ENCODE measurements at regions not wholly inside any gene's neighbourhood (a gene's known extent, or its start where the extent isn't known, plus 50 kb on each side); places are given as distances from the start of the nearest gene placed in this dataset.

DNA sequence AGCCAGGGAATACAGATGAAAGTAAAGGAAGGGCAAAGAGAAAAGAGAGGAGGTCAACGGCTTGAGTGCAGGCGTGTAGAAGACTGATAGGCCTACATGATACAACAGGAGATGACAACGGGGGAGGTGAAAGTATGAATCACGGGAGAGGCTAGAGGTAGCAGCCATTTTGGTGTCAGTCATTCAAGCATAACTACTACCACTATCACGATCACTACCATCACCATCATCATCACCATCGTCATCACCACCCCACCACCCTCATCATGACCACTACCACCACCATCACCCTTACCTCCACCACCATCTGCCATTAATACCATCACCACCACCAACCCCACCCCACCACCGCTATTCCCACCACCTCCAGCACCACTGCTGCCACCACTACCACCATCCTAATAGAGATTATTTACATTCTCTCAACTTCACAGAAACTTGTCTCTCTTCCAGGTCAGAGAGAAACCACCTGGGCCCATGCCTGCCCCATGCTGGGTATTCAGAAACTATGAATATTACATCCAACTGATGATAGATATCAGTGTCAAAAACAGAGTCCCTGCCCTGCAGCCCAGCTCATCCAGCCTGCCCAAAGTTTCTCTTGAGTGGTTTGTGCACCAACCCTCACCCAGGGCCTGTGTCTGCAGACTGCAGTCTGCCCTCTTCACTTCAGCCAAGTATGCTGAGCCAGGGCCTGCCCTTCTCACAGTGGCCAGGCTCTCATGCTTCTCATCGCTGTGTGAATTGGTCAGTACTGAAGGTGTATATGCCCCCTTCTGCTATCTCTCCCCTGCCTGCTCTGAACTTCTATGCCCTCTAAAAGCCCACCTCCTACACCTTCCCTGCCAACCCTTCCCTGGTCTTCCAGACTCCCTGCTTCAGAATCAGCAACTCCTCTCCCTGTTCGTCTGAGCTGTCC lies 215.6 kb upstream of the TLE3 start:
- no peak for DNase-seq
- no peak overlapping the region for H3K27ac Mint-ChIP-seq (ENCODE audit: unreplicated experiment)

DNA sequence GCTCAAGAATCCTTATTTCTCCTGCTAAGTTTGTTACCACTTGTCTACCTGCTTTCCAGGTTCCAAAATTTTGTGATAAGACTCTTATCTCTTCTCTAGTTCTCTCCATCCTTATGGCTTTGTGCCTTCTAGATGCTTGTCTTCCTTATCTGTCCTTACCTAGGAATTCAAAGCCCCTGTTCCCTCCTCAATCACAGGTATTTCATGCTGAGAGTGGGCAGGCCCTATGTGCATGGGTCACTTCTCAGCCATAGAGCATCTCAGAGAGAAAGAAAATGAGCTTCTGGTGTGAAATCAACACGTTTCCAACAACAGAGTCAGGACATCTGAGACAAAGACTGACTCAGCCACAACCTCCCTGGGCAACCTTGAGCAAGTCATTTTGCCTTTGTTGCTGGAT lies 214.1 kb upstream of the TLE3 start:
- H3K9me3 Mint-ChIP-seq (ENCODE audit: unreplicated experiment), result no peaks in the 10 kb centered on the region
- no peak overlapping the region for H3K4me3 Mint-ChIP-seq (ENCODE audit: unreplicated experiment)
- H3K27me3 Mint-ChIP-seq (ENCODE audit: unreplicated experiment), result peaks cover 3% of the 10 kb centered on the region
- peaks cover 3% of the 10 kb centered on the region for H3K4me1 Mint-ChIP-seq (ENCODE audit: low read depth, unreplicated experiment)
- TF ChIP-seq, protein P1, sequence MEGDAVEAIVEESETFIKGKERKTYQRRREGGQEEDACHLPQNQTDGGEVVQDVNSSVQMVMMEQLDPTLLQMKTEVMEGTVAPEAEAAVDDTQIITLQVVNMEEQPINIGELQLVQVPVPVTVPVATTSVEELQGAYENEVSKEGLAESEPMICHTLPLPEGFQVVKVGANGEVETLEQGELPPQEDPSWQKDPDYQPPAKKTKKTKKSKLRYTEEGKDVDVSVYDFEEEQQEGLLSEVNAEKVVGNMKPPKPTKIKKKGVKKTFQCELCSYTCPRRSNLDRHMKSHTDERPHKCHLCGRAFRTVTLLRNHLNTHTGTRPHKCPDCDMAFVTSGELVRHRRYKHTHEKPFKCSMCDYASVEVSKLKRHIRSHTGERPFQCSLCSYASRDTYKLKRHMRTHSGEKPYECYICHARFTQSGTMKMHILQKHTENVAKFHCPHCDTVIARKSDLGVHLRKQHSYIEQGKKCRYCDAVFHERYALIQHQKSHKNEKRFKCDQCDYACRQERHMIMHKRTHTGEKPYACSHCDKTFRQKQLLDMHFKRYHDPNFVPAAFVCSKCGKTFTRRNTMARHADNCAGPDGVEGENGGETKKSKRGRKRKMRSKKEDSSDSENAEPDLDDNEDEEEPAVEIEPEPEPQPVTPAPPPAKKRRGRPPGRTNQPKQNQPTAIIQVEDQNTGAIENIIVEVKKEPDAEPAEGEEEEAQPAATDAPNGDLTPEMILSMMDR (IDR thresholded peaks at IDR 0.05; ENCODE audit: partially characterized antibody, unreplicated experiment), result no peak
- no peak for DNase-seq
- no peaks in the 10 kb centered on the region for H3K36me3 Mint-ChIP-seq (ENCODE audit: unreplicated experiment)
- no peak overlapping the region for H3K27ac Mint-ChIP-seq (ENCODE audit: unreplicated experiment)

More for the DNA sequence above, 215.6 kb upstream of the TLE3 start:
- Mint-ChIP-seq H3K4me3 (ENCODE audit: unreplicated experiment) (no peak overlapping the region), H3K9me3 (ENCODE audit: unreplicated experiment) (no peaks in the 10 kb centered on the region), H3K27me3 (ENCODE audit: unreplicated experiment) (peaks cover 2% of the 10 kb centered on the region), H3K4me1 (ENCODE audit: low read depth, unreplicated experiment) (peaks cover 3% of the 10 kb centered on the region), H3K36me3 (ENCODE audit: unreplicated experiment) (no peaks in the 10 kb centered on the region)
- TF ChIP-seq, protein P1 (IDR thresholded peaks at IDR 0.05; ENCODE audit: partially characterized antibody, unreplicated experiment), result no peak

DNA sequence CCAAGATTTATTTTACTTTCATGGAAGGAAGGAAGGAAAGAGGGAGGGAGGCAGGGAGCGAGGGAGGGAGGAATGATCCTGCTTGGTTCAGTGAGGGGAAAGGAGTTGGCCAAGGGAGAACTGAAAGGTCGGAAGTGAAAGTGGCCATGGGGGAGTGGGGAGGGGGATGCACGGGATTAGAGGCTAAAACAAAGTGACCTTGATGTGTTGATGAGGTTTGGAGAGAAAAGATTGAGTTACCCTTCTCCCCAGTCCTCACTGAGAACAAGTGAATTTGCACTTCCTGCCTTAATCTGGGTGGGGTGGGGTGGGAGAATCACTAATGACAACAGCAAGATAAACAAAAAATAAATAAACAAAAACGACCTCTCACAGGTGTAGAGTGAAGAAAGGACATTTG lies 212.0 kb upstream of the TLE3 start:
- no peak for DNase-seq
- no peaks in the 10 kb centered on the region for H3K9me3 Mint-ChIP-seq (ENCODE audit: unreplicated experiment)

DNA sequence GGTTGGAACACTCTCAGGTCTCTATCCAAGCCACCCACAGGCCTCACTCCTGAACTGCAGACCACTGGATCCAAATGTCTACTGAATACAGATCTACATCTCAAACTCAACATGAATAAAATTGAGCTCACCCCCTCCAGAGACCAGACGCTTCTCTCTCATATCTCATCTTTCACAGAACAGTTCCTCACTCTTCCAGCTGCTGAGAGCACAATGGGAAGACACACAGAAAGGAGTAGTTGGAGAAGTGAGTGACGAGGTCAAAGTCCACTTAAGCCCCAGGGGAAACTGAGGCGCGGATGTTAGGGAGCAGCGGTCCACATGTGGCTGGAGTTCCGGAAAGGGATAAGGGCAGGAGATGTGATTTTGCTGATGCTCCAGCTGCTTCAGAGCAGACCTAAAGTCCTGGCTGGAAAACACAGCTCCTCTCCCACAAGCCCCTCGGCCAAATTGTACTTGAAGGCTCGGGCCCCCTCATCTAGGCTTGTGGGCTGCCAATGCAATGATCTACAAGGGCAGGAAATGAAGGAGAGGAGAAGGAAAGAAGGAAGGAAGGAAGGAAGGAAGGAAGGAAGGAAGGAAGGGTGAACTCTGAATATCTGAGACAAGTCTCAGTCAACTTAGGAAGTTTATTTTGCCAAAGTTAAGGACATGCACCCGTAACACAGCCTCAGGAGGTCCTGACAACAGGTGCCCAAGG lies 211.2 kb upstream of the TLE3 start:
- Mint-ChIP-seq H3K36me3 (ENCODE audit: unreplicated experiment) (no peaks in the 10 kb centered on the region), H3K9me3 (ENCODE audit: unreplicated experiment) (no peaks in the 10 kb centered on the region), H3K4me1 (ENCODE audit: low read depth, unreplicated experiment) (no peaks in the 10 kb centered on the region), H3K27me3 (ENCODE audit: unreplicated experiment) (peaks cover 2% of the 10 kb centered on the region), H3K4me3 (ENCODE audit: unreplicated experiment) (no peak overlapping the region), H3K27ac (ENCODE audit: unreplicated experiment) (no peak overlapping the region)
- TF ChIP-seq, protein P1 (IDR thresholded peaks at IDR 0.05; ENCODE audit: partially characterized antibody, unreplicated experiment), result no peak
- no peak for DNase-seq

More for the DNA sequence above, 212.0 kb upstream of the TLE3 start:
- no peaks in the 10 kb centered on the region for H3K4me1 Mint-ChIP-seq (ENCODE audit: low read depth, unreplicated experiment)
- TF ChIP-seq, protein P1 (IDR thresholded peaks at IDR 0.05; ENCODE audit: partially characterized antibody, unreplicated experiment), result no peak
- no peaks in the 10 kb centered on the region for H3K36me3 Mint-ChIP-seq (ENCODE audit: unreplicated experiment)
- H3K27ac Mint-ChIP-seq (ENCODE audit: unreplicated experiment), result no peak overlapping the region
- H3K27me3 Mint-ChIP-seq (ENCODE audit: unreplicated experiment), result peaks cover 2% of the 10 kb centered on the region
- no peak overlapping the region for H3K4me3 Mint-ChIP-seq (ENCODE audit: unreplicated experiment)
